ENCODE measurements at regions not wholly inside any gene's neighbourhood (a gene's known extent, or its start where the extent isn't known, plus 50 kb on each side); places are given as distances from the start of the nearest gene placed in this dataset.
"Not testable (repeated sequence)": the region's sequence is repeated elsewhere in the genome, so short reads cannot be mapped to it uniquely, and the experiment has no call there.

GRCh38 chr11:45382133-45382878 is 96.2 kb upstream of the SYT13 start:
- no peak for DNase-seq

GRCh38 chr11:45379162-45379863 is 93.2 kb upstream of the SYT13 start:
- no peak for DNase-seq

- no peak for DNase-seq
These were observed 92.4 kb upstream of the SYT13 start for GRCh38 chr11:45378516-45378915.

- no peak for DNase-seq
These were observed 88.5 kb upstream of the SYT13 start for GRCh38 chr11:45374653-45375059.

- no peak for DNase-seq
These were observed 88.0 kb upstream of the SYT13 start for GRCh38 chr11:45374130-45374529.

GRCh38 chr11:45373506-45374035 is 87.4 kb upstream of the SYT13 start:
- no peak for DNase-seq

GRCh38 chr11:45372414-45372813 is 86.3 kb upstream of the SYT13 start:
- not testable (repeated sequence) for DNase-seq

GRCh38 chr11:45371251-45372115 is 85.3 kb upstream of the SYT13 start:
- peak; percentile 76 for DNase-seq

- no peak for DNase-seq
These were observed 83.2 kb upstream of the SYT13 start for GRCh38 chr11:45369313-45369712.

- no peak for DNase-seq
These were observed 82.6 kb upstream of the SYT13 start for GRCh38 chr11:45368697-45369096.

GRCh38 chr11:45366619-45367190 is 80.6 kb upstream of the SYT13 start:
- DNase-seq = no peak

- DNase-seq = no peak
These were observed 79.9 kb upstream of the SYT13 start for GRCh38 chr11:45365961-45366618.

GRCh38 chr11:45362636-45363035 is 76.5 kb upstream of the SYT13 start:
- no peak for DNase-seq

- DNase-seq = no peak
These were observed 75.4 kb upstream of the SYT13 start for GRCh38 chr11:45361551-45361950.

- no peak for DNase-seq
These were observed 69.5 kb upstream of the SYT13 start for GRCh38 chr11:45355706-45356041.

- DNase-seq = peak; percentile 94
These were observed 69.0 kb upstream of the SYT13 start for GRCh38 chr11:45354976-45355705.

GRCh38 chr11:45348729-45349128 is 62.6 kb upstream of the SYT13 start:
- no peak for DNase-seq

- no peak for DNase-seq
These were observed 61.4 kb upstream of the SYT13 start for GRCh38 chr11:45347348-45348082.

- no peak for DNase-seq
These were observed 59.4 kb upstream of the SYT13 start for GRCh38 chr11:45345491-45345890.

GRCh38 chr11:45344028-45344427 is 57.9 kb upstream of the SYT13 start:
- no peak for DNase-seq

GRCh38 chr11:45343444-45343843 is 57.3 kb upstream of the SYT13 start:
- no peak for DNase-seq
